HG02588 (cell line): ENCODE measurements at regions not wholly inside any gene's neighbourhood (a gene's known extent, or its start where the extent isn't known, plus 50 kb on each side); places are given as distances from the start of the nearest gene placed in this dataset.

Experiments
- ATAC-seq: cut with Tn5 transposase; IDR thresholded peaks from one replicate; pipeline ENCODE4 v1.9.1; 2021; ENCODE audit warnings: mild to moderate bottlenecking, moderate library complexity; ENCODE audit not compliant: unreplicated experiment

GRCh38 chr20:24813080-24813479 lies 136.0 kb upstream of the CST7 start:
- ATAC-seq = no peak

- no peak for ATAC-seq
Measured at GRCh38 chr20:24813496-24813895, 135.6 kb upstream of the CST7 start.

DNA sequence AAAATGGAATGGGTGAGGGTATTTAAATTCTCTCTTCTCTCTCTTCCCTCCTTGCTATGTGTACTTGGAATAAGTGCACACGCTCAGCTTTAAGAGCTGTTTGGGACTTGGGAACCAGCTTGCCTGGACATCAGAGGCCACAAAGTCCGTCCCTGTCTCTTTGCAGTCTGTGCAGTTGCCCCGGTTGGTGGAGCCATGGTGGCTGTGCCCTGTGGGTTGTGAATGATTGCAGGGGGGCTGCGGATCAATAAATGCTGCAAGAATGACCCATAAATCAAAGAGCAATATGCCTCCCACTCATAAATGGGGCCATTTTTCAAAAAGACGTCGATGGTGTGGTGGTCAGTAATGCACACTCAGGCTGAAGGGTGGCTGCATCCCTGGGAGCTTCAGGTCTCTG lies 135.1 kb upstream of the CST7 start:
- no peak for ATAC-seq

DNA sequence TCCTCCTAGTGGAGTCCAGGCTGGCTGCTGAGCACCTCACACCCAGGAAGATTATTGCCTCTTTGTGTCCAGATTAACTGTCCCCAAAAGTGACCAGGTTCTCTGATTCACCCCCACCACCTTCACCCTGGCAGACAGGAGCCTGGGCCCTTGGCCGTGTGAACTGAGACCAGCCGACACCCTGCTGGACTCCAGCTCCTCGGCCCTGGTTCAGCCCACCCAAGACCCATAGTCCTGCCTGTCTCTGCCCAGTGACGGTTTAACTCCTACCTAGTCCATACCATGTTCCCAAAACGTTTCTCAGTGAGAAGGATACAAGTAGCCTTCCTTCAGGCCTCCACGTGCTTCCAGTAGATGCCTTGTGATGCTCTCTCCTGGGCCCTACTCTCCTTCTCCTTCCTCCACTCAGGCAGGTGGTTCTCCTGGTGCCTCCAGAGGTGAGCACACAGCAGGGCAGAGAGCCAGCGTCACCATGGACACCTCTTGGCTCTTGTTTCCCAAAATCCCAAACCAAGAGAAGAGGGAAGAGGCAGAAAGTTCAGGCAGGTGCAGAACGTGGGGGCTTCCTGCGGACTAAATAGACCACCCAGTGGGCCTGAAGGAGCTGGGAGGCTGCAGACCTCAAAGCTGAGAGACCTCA lies 134.4 kb upstream of the CST7 start:
- no peak for ATAC-seq

DNA sequence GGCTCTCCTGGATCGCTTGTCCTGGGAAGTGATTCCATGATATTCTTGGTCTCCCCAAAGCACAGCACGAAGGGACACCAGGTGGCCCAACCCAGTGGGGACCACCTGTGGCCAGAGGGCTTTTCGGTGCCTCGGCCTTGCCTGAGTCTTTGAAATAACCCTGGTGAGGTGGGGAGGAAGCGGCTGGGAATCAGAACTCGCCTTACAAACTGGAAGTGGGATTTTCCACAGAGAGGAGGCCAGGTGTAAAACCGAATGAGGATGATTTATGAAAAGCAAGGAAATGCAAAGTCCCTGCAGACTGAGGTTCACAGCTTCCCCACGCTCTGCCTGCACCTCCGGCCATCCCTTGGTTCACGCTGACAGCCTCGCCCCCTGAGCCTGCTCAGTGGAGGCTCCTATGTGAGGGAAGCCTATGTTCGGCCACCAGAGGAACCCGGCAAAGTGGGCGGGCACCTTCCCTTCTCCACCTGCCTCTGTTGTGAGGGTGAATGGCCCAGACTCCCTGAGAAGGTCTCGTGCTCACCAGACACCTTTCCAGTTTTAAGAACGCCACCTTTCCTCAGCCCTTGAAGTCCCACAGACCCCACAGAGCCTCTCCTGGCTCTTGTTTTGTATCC lies 133.8 kb upstream of the CST7 start:
- ATAC-seq = no peak

DNA sequence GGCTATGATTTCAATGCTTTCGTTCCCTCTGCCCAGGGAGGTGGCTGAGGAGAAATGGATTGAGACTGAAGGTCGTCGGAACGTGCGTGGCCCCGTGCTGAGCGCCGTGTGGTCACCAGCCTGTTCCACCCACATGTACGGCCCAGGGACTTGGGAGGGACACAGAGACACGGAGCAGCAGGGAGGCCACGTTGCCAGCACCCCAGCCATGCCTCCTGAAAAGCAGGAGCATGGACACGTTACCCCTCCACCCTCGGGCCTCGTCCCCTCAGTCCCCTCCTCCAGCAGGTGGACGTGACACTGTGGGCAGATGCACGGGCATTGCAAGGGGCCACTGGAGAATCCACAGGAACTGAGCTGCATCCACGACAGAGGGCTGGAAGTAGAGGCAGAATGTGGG lies 133.1 kb upstream of the CST7 start:
- ATAC-seq = no peak

GRCh38 chr20:24816431-24816830 lies 132.6 kb upstream of the CST7 start:
- ATAC-seq = no peak

DNA sequence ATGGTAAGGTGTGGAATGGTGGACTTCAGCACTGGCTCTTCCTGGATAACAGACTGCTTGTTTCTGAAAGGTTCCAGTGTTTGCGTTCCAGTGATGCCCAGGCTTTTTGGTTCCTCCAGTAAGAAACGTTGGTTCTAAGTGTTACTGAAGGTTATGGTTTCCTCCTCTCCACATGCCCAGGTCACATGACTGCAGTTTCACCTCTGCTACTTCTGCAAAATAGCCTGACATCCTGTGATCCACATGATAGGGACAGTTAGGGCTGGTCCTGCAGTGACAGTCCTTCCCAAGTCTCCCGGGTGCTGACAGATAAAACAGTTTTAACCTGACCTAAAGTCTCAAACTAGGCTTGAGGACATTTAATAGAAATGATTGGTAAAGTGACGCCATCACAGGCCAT lies 132.2 kb upstream of the CST7 start:
- no peak for ATAC-seq

DNA sequence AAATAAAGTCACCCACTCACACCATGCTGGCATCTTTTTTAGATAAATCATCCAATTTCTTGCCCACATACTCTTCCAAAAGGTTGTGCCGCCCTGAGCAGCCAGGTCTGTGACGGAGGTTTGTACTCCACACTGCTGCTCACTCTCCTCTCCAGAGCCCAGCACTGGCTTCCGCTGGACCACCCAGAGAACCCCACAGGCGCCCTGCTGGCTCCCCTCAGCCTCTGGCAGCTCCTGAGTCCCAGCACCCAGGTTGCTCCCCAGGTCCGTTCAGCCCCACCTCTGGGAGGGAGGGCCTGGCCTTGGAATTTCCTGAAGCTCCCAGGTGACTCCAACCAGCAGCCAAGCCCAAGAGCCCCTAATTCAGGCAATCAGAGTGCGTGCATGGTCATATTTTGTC lies 131.7 kb upstream of the CST7 start:
- no peak for ATAC-seq

DNA sequence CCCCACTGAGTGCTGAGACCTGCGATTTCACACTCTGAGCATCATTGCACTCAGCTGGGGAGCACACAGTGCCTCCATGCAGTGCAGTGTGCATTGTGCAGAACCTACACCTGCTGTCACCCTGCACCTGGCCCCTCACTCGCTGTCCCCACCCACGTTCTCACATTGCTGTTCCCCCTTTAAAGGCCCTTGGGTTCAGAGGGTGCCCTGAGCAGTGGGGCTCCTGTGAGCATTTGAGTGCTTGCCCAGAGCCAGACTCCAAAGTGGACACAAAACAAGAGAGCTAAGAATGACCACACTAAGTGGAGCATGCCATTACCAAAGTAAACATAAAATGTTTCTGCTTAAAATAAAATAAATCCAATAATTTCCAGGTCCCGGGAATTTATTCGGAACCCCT lies 131.0 kb upstream of the CST7 start:
- ATAC-seq = no peak

- ATAC-seq = no peak
Measured at GRCh38 chr20:24819331-24819965, 129.6 kb upstream of the CST7 start.

DNA sequence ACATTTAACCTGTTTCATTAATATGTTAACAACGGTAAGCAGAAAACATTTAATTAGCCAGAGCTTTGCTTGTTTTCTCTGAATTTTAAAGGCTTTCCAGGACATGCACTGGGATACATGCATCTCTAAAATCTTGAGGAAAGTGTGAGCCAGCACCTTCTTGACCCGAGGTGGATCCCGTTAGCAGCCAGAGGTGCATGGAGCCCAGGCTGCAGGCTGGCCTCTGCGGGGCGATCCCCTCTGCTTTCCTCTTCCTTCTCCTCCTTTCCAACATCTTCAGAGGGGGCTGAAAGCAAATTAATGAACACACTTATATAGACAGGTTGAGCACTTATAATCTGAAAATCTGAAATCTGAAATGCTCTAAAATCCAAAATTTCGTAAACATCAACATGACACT lies 128.7 kb upstream of the CST7 start:
- no peak for ATAC-seq

DNA sequence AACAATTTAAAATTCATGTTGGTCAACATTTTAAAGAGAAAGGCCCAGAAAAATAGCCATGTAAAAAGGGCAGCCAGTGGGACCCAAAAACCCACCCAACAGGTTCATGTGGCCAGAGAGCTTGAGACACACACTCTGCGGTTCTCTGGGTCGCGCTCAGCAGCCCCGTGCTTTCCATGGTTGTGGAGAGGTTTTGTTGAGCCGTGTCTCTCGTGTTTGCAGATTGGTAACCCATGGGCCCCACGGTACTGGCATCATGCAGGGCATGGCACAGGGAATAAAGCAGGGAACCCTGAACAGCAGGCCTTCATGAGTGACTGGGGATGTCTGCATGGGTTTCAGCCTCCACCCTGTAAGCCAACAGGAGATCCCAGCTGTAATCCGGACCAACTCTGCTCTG lies 127.7 kb upstream of the CST7 start:
- ATAC-seq = no peak

- ATAC-seq = no peak
Measured at GRCh38 chr20:24823176-24823784, 125.8 kb upstream of the CST7 start.

DNA sequence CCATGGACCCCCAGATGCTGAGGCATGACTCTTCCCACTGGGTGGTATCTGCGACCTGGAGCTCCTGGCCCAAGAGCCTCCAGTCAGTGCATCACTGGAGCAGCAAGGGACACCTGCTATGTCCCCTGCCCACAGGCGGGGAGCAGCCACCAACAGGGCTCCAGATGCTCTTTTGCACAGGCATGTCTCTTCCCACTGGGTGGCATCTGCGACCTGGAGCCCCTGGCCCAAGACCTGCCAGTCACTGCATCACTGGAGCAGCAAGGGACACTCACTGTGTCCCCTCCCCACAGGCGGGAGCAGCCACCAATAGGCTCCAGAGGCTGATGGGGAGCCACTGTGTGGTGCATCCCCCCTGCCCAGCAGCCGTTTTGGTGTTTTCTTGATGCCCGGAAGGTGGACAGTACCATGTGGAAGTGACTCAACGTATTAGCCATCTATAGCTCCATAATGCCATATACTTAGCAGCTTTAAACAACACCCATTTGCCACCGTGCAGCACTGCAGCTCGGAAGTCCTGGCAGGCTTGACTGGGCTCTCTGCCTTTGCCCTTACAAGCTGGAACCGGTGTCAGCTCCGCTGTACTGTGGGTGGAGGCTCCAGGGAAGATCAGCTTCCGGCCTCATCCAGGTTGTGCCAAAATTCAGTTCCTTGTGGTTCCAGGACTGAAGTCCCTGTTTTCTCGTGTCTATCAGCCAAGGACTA lies 124.9 kb upstream of the CST7 start:
- no peak for ATAC-seq

- ATAC-seq = no peak
Measured at GRCh38 chr20:24825591-24825990, 123.5 kb upstream of the CST7 start.

DNA sequence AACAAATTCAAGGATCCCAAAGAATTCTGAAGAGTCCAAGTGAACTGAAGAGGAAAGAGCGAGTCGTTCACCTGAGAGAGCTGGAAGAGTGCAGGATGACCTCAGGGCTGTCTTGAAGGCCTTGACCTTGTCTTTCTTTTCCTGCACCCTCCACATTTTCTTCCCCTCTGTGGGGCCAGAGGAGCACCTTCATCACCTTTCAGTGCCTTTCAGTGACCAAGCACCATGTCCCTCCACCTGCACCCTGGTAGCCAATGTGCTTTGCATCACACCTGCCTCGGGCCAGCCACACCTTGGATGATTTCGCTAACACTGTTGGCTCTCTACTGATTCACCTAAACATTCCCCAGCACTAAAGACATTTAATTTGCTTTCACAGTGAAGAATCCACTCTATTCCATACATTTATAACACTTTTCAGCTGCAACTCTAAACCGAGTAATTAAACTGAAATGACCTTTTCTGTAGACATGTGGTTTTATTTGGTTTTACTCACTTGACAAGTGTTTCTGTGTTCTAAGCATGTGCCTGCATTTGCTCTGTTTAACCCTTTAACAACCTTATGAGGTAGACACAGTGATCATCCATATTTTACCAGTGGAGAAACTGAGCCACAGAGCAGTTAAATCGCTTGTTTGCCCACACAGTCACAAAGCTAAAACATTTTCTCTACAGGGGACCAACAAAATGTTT lies 121.3 kb upstream of the CST7 start:
- ATAC-seq = no peak

DNA sequence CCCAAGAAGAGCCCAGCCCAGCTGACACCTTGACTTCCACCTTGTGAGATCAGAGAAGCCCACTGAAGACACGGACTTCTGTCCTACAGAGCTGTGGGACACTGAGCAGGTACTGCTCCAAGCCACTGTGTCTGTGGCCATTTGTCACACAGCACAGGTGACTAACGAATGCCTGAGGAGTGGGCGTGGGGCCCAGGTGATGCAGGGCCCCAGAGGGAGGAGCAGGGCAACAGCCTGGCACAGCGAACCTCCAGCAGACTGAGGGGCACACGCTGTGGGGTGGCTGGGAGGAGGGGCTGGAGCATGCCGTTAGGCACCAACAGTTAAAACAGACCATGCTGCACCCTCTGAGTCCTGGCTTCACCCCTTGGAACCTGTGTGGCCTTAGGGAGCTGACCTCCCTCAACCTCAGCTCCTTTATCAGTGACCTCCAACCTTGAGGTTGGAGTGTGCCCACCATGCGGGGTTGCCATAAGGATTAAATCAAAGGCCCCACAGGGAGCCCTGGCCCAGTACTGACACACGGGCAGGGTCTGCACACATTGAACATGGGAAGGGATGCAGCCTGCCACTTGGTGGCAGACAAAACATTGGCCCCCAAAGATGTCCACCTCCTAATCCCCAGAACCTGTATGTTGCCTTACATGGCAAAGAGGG lies 119.9 kb upstream of the CST7 start:
- no peak for ATAC-seq

DNA sequence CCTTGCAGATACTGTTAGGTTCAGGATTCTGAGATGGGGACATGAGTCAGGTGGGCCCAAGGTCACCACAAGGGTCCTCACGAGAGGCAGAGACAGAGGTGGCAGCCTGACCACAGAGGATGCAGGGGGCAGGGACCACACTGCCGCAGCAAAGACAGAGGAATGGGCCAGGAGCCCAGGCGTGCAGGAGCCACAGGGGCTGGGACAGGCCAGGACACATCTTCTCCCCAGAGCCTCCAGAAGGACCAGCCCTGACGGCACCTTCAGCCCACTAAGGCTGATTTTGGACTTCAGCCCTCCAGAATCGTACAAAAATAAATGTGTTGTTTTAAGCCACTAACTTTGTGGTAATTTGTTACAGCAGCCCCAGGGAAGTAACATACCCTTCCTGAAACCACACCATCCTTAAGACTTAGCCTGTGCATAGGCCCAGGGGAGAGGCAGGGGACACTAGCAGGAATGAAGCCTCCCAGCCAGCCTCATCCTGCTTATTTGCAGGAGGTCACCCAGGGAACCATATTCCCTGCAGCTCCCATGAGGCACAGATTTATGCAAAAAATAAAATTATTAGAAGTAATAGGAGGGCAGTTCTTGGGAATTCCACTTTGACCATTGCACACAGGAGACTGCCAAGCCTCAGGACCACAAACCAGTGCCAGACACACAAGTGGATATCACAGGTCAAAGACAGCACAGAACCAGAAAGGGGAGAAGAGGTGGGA lies 119.3 kb upstream of the CST7 start:
- no peak for ATAC-seq

DNA sequence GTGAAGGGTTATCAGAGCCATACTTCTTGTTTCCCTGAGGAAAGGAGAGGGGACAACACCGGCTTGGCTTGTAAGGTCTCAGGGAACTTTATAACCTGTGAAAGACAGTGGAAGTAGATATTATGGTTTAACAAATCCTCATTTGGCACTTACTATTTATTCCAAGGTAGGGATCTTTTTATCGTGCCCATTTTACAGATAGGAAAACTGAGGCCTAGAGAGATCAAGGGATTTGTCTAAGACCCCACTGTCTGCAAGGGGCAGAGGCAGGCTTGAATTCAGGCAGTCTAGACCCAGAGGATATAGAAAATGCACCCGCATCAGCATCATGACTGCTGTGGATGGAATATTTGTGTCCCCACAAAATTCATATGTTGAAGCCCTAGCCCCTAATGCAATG lies 118.4 kb upstream of the CST7 start:
- no peak for ATAC-seq
